ENCODE measurements at regions not wholly inside any gene's neighbourhood (a gene's known extent, or its start where the extent isn't known, plus 50 kb on each side); places are given as distances from the start of the nearest gene placed in this dataset.
A peak's percentile ranks its signal among the peaks of the same experiment; 100 is the strongest.

GRCh38 chr6:170211404-170212025 is 79.4 kb downstream of the DLL1 start:
- no peak overlapping the region for H3K4me3 Mint-ChIP-seq
- H3K27ac Mint-ChIP-seq: no peak overlapping the region
- H3K36me3 Mint-ChIP-seq: no peaks in the 10 kb centered on the region
- H3K9me3 Mint-ChIP-seq: no peaks in the 10 kb centered on the region
- no peaks in the 10 kb centered on the region for H3K4me1 Mint-ChIP-seq (ENCODE audit: unreplicated experiment)
- peak; percentile 63 for DNase-seq (ENCODE audit: extremely low spot score, unreplicated experiment)
- TF ChIP-seq CTCF (conservative IDR thresholded peaks at IDR 0.05): no peak
- peaks cover 20% of the 10 kb centered on the region for H3K27me3 Mint-ChIP-seq

- Mint-ChIP-seq H3K4me3 (no peak overlapping the region), H3K9me3 (no peaks in the 10 kb centered on the region), H3K36me3 (no peaks in the 10 kb centered on the region), H3K4me1 (ENCODE audit: unreplicated experiment) (no peaks in the 10 kb centered on the region), H3K27me3 (peaks cover 26% of the 10 kb centered on the region), H3K27ac (no peak overlapping the region)
- DNase-seq (ENCODE audit: extremely low spot score, unreplicated experiment): peak; percentile 49
- TF ChIP-seq CTCF (conservative IDR thresholded peaks at IDR 0.05): no peak
These were observed 80.1 kb downstream of the DLL1 start for GRCh38 chr6:170210651-170211403.

DNA sequence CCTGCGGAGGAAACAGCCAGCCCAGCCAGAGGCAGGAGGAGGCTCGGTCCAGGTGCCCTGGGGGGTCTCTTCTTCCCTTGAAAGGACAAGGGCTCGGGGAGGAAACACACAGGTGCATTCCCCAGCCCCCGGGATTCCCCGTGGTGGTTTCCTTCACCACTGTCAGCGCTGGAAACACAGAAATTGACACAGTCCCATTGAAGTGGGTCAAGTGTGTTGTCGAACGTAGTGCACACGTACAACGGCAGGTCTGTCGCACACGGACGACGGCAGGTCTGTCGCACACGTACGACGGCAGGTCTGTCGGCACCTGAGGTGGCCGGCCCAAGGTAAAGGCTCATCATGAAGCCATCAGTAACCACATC is 80.9 kb downstream of the DLL1 start:
- H3K36me3 Mint-ChIP-seq: no peaks in the 10 kb centered on the region
- H3K9me3 Mint-ChIP-seq: no peaks in the 10 kb centered on the region
- H3K4me1 Mint-ChIP-seq (ENCODE audit: unreplicated experiment): no peaks in the 10 kb centered on the region
- TF ChIP-seq CTCF (conservative IDR thresholded peaks at IDR 0.05): no peak
- H3K4me3 Mint-ChIP-seq: no peak overlapping the region
- peaks cover 27% of the 10 kb centered on the region for H3K27me3 Mint-ChIP-seq
- no peak overlapping the region for H3K27ac Mint-ChIP-seq
- peak; percentile 50 for DNase-seq (ENCODE audit: extremely low spot score, unreplicated experiment)

DNA sequence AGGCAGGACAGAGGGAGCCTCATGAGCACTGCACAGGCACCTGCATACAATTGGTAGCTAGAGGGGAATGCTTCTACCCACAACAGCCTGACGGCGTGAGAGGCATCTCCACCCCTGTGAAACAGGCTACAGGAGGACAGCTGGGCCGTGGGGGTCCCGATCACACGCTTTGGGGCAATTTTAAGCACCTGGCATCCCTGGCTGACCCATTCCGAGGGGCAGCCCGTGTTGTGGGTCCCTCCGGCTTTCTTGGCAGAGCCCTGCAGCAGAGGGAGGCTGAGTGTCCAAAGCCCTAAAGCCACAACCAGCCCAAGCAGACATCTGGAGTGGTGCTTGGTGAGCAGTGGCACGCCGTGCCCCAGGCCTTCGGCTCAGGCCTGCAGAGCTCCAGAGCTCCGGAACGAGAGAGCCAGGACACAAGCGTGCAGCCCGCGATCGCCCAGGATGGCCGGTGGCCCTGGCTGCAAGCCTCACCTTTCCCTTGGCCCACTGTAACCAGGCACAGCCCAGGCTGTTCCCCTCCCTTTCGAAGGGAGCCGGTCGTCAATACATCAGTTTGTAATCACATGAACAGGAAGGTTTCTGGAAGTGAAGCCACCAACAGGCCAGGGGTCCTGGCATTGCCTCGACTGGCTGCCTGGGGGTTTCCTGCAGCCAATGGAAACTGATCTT is 81.4 kb downstream of the DLL1 start:
- Mint-ChIP-seq H3K4me1 (ENCODE audit: unreplicated experiment) (no peaks in the 10 kb centered on the region), H3K9me3 (no peaks in the 10 kb centered on the region), H3K36me3 (no peaks in the 10 kb centered on the region), H3K4me3 (no peak overlapping the region), H3K27ac (no peak overlapping the region), H3K27me3 (peaks cover 27% of the 10 kb centered on the region)
- TF ChIP-seq CTCF (conservative IDR thresholded peaks at IDR 0.05): no peak
- peak; percentile 58 for DNase-seq (ENCODE audit: extremely low spot score, unreplicated experiment)

- Mint-ChIP-seq H3K4me3 (no peak overlapping the region), H3K27me3 (peaks cover 27% of the 10 kb centered on the region), H3K36me3 (no peaks in the 10 kb centered on the region), H3K9me3 (no peaks in the 10 kb centered on the region), H3K27ac (no peak overlapping the region), H3K4me1 (ENCODE audit: unreplicated experiment) (no peaks in the 10 kb centered on the region)
- TF ChIP-seq CTCF (conservative IDR thresholded peaks at IDR 0.05): no peak
- peak; percentile 62 for DNase-seq (ENCODE audit: extremely low spot score, unreplicated experiment)
These were observed 82.1 kb downstream of the DLL1 start for GRCh38 chr6:170208651-170209353.

Data from type B pancreatic cell (in vitro differentiated cells).